HCEC 1CT (cell line): ENCODE measurements at regions not wholly inside any gene's neighbourhood (a gene's known extent, or its start where the extent isn't known, plus 50 kb on each side); places are given as distances from the start of the nearest gene placed in this dataset.

Source experiments
- DNase-seq: peaks from one replicate; pipeline ENCODE4 v3.0.0-alpha.2; 2017

DNA sequence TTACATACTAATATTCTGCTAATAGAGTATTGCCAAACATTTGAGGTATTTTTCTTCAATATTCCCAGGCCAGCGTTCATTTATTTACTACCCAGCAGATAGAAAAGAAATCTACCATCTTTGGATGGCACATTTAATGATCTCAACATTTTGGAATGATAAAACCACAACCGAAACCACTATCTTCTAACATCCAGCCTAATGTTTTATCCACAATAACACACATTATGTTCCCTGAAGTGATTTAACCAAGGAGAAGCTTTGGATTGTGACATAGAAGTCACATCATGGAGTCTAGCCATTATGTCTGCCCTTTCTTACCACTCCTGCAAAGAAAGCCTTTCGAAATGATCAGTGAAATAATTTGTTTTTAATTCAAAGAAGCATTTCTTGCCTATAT is 497.1 kb upstream of the PLXNA2 start:
- no peak for DNase-seq

DNA sequence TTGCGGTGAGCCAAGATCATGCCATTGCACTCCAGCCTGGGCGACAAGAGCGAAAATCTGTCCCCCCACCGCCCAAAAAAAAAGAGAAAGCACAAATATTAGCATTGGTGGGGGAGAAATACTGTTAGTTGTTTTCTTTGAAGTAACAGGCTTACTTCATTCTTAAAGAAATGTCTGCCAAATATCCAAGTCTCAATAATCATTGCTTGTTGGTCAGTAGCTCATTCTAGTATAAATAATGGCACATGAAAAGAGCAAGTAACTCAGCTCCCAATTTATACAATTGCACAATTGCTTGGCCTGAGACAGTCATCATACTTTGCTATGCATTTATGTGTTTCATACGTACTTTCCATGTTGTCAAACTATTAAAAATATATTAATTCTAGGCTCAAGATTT is 499.2 kb upstream of the PLXNA2 start:
- no peak for DNase-seq

DNA sequence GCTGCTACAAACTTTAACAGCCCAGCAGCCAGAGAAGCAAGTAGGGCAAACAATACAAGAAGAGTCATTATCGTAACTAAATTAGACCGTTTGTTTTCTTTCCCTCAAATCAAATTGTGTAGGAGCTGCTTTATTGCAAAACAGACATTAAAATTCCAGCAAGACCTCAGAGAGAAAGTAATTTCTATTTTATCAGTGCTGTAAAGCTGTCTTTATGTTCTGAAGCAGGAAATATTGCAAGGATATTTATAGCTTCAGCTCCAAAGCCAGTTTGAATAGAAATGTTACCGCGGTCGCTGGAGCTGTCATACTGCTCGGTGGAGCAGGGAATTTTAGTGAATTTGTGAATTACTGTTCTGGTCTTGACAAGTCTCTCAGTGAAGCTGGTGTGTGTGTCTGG is 503.8 kb upstream of the PLXNA2 start:
- no peak for DNase-seq

DNA sequence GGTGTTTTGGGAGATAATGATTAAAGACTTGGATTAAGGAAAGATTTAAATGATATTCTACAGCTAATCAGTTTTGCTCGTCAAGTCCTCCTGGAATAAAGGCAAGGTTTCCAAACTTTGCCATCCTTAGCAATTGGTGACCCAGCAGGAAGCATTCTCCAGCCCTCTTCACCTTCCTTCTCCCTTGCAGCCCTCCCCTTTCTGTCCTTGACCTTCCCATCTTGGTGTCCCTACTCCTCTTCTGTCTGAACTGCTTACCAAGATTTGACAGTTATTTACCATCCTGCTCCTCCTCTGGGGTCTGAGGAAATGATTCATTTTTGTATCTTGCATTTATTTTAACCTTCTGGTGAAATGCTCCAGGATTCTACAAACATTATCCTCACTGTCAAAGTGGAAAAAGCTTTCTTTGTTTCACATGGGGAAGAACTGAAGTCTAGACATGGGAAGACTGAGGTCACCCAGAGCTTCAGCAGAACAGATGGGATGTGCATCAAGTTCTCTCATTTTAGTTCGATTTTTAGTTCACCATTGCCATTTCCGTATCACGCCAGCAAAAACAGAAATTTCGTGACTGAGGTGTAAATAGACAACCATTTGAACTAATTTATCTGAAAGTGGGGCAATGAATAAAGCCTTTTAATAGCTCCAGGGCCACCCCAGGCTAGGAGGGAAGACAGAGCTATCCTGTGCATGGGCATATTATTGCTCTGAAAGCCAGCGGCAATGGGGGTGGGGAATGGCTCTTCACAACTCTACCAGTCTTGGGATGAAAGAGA is 504.4 kb upstream of the PLXNA2 start:
- no peak for DNase-seq

DNA sequence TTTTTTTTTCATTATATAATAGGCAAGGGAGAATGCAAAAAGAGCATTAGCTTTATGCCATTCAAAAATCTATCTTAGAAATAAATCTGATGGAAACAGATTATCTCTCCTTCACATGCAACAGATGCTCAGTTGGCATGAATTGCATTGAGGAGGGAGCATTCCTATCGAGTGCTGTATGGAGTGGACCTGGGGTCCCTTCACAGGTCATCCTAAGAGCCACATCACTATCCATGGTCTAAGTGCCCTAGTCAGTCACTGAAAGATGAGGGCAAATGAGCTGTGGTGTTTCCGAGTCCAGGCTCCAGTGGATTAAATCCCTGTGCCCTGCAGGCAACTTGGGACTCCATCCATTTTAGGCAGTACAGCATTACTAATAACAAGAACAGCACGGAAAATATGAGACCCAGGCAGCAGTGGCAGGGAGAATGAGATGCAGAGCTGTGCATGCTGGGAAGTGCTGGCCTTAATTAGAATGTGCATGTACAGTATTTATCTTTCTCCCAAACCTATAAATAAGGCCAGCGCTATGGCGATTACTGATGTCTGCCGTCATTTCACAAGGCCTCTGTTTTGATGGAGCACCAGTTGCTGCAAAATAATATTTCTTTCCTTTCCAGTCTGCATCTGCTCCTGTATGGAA is 512.3 kb upstream of the PLXNA2 start:
- DNase-seq: no peak

DNA sequence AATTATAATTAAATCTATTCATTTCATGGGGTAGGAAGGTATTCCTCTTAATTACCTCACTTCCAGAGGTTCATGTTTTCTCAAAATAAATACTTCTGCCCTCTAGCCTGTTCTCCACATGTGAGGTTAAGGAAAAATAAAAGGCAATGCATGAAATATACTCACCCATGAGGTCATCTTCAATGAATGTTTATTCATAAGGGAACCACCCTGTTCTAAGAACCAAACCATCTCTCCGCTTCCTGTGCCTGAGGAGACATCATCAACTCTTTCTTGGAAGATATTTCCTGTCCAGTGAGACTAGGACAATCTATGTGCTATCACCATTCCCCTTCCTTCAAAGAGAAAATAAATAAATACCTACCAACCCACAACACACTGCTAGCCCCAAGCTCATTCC is 513.7 kb upstream of the PLXNA2 start:
- DNase-seq: no peak

DNA sequence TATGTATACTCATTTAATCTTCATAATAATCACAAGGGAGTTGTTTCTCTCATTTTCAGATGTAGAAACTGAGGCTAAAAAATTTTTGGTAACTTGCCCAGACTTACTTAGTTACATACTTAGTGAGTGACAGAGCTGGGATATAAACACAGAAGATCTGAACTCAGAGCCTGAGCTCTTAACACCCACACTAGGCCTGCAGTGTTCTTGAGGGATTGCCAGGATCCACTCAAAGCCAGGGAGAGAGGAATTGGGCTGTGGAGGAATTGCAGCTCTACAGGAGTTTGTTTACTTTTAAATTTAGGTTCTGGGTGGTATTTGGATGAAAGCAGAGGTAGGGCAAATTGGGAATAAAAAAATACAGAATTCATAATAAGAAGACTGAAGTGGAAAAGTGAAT is 515.1 kb upstream of the PLXNA2 start:
- no peak for DNase-seq

DNA sequence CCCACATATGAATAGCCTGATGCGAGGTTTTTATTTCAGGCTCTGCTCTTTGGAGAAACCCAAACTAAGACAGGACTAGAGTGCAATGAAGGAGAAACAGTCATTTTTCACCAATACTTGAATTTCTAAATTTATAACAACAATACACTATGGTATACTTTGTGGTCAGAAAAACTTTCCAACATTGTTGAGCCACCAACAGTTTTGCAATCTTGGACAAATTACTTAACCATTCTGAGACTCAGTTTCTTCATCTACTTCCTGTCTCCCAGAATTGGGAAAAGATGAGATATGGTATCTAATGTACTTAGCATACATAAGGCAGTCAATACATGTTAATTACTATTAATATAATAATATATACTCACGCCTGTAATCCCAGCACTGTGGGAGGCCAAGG is 519.8 kb upstream of the PLXNA2 start:
- DNase-seq: no peak

DNA sequence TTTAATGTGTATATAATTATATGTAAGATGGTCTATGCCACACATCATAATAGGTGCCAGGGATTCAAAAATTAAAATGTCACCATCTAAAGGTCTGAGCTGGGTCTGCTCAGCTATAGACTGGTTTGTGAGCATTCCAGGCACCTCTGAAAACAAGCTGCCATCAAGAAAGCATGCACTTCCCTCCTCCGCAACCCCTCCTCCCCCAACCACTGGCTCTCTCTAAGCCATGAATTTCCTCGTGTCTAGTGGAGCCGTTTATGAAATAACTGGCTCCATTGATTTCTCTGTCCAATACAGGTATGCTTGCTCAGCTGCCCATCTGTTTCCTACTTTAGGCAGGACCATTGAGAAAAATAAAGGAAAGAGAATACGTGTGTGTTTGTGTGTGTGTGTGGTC is 522.6 kb upstream of the PLXNA2 start:
- DNase-seq: no peak

DNA sequence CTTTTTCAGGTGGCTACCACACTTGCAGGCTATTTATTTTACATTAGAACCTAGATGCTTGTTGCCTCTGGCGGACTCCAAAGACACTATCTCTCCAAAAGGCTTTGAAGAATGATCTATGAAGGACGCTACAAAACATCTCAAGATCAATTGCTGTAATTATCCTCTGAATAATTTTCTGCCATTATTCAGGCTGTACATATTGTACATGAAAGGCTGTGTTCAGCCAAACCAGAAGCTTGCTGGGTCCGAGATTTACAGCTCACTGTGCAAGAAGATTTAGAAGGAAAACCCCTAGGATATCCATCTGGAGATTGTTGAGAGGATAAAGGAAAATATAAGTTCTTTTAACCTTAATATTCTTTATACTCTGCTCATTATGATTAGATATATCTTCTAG is 523.6 kb upstream of the PLXNA2 start:
- no peak for DNase-seq

DNA sequence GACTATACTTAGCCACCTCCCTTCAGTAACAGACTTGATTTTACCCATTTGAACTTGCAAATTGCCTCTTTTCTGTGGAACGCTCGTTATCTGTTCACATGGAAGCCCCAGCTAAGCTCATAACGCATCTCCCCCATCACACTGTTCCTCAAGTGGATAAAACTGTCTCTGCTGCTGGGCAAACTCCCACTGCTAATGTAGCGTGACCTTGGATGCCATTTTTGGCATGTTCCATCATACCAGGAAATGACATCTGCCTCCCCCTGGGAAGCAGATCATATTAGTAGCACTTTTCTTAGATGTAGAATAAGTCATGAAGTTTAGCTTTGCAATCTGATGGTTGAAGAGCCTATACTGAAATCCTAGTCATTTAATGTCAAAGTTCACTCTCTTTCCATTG is 528.7 kb upstream of the PLXNA2 start:
- DNase-seq: no peak

DNA sequence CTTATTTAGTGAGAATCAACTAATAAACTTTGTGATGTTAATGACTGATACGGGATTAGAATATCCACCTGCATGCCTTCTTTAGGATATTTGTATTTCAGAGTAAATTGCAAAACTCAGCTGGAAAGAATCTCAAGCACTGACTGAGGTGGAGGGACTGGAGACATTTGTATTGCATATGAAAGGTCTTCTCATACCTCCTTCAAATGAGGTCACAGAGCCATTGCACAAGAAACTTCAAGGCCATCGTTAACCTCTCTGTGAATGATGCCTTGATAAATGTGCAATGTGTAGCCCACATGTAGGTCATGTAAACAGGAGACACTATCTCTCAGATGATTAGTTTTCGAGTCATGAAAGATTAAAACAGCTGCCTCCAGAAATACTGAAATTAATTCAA is 531.7 kb upstream of the PLXNA2 start:
- no peak for DNase-seq

DNA sequence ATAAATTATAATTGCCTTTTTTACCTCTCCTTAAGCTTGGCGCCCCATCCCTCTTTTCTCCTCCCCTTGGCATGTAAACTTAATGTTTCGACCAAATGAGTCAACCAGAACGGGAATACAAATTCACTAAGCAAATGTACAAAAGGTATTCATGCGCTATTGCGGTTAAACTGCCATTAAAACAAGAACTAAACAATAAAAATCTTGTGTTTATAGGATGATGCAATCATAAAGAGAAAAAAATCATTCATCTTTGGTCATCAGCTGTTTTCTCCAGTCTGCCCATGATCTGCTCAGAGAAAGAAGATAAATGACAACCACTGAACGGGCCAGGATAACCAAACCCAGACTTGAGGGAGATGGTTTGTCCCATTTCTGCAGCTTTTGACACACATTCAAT is 534.2 kb upstream of the PLXNA2 start:
- no peak for DNase-seq

DNA sequence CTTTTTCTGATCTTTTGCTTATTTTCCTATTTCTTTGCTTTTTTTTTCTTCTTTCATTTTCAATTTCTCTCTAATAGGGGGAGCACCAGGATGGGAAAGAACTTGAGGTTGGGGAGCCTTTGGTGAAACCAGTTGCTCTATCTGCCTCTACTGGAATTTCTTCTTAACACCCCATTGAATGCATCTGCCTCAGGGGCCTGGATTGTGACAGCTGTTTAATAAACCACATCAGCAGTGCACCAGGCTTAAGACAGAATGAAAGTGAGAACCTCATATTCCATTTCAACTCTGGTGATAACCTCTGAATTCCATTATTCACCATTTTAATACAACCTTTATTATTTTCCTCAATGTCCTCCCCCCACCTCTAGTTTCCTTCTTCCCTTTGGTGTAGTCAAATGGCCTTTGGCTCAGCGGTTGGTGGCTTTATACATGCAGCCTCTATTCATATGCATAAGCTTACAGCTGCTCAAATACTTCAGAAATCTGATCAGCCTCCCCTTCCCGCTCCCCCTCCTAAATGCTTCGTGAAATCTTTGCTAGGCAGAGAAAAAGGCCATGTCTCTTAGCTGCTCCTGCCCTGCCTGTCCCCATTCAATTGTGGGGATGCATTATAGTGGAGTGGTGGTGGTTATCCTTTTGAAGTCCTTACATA is 537.3 kb upstream of the PLXNA2 start:
- no peak for DNase-seq

DNA sequence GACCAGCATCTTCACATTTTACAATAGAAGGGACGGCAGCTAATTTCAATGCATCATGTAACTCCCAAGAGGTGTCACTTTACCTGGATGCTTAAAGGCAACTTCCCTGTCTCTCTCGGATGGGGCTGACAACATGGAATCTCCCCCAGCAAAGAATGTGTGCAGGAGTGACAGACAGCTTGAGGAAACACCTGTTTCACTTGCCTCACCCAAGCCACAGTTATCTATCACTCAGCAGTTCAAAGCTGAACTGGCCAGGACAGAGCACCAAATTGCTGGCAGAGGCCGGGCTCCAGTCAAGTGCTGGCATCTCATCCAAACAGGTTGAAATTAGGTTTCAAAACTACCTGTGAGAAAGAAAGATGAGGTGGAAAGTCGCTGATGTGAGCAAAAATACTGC is 538.0 kb upstream of the PLXNA2 start:
- DNase-seq: no peak

DNA sequence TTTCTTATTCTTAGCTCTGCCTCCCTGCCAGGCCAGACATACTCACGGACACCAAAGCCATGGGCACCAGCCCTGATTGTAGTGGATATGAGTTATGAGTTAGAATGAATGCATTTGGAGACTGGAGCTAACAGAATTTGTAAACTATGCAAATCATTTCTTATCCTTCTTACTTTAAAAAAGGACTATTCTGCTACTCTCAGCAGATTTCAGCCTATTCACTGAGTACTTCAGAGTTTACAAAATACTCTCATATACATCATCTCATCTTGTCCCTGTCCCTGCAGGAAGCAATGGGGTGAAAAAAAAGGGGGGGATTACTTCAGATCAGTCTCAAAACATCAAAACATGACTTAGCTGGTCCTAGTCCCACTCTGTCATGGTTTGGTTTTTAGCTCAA is 541.4 kb upstream of the PLXNA2 start:
- DNase-seq: no peak

DNA sequence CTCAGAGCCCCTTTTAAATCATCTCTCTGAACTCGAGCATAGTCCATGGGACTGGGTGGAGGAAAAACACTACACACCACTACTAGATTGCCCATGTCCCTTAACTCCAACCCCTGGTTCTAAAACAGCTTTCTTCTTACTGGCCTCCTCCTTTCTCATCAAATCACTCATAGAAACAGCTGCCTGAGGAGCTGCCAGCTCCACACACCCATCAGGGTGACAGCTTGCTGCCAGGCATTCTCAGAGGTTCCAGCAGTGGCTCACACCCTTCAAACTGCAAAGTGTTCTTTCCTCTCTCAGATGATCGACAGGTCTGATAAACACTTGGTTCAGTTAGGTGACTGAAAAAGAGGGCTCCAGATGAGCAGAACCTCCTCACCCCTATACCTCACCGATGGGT is 543.0 kb upstream of the PLXNA2 start:
- DNase-seq: no peak

DNA sequence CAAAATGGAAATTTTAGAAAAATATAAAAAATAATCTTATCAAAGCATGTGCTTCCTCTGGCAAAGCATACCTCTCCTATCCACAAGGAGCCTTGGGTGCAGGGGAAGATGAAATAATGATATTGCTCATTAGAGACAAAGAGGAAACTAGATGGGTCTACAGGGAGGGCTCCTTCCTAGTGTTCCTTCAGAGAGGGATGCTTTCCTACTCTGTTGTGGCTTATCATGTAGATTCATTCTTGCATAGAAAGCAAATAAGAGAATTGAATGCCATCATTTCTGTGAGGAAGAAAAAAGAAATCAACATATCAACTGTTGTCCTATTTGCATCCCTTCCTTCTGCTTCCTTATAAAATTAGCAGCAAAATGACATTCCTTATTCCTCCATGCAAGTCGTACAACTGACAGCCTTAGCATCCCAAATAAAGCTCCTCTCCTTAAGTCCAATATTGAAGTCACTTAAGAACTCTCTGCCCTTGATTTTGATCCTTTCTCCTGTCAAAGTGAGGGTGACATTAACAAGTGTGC is 543.9 kb upstream of the PLXNA2 start:
- no peak for DNase-seq

DNA sequence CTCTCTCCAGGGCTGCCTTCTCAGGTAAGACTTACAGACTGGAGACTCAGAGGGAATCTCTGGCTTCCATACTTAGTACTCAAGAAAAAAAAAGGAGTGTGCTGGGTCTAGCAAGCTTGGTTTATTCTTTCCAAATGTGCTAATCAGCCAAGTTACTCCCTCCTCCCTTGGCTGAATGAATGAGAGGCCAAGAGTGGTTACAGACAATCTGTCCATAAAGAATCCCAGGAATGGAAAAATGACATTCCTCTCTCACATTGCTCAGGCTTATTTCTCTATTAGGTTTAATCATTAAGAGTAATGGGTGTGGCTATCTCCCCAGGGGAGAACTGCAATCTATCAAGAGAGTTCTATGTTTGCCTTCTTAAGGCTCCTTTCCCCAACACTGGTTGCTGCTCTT is 547.3 kb upstream of the PLXNA2 start:
- no peak for DNase-seq

DNA sequence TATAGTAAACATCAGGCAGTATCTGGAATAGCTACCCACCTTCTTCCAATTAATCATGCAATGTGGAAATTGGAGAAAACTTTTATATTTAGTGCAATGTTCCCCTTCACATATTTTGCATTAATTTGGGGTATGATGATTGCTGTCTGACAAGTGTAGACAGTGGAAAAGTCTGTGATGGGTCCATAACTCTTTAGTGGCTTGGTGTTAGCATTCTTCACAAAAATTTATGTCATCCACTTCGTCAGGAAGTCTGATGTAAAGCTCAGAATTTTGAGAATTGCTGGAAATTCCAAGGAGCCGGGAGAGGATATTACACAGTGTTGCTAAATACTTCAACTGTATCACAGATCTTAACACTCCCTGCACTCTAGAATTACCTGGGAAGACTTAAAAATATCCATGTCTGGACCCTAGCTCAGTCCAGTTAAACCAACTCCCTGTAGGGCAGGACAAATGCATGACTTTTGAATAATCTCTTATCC is 549.7 kb upstream of the PLXNA2 start:
- no peak for DNase-seq

DNA sequence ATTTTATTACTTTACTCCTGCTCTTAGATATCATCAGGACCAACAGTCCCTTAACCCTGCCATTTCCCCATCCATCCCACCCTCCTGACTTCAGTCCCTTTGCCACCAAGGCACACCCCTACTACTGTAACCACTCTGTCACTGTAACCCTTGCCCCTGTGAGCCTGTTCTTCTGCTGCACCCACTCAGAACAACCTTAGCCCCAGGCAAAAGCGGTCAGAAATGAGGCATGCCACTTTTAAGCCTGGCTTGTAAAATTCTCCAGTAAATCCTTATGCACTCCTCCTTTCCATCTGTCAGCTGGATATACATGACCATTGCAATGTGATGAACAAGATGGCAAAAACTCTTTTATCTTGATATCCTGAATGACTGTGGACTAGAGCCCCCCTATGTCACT is 555.0 kb upstream of the PLXNA2 start:
- DNase-seq: no peak

DNA sequence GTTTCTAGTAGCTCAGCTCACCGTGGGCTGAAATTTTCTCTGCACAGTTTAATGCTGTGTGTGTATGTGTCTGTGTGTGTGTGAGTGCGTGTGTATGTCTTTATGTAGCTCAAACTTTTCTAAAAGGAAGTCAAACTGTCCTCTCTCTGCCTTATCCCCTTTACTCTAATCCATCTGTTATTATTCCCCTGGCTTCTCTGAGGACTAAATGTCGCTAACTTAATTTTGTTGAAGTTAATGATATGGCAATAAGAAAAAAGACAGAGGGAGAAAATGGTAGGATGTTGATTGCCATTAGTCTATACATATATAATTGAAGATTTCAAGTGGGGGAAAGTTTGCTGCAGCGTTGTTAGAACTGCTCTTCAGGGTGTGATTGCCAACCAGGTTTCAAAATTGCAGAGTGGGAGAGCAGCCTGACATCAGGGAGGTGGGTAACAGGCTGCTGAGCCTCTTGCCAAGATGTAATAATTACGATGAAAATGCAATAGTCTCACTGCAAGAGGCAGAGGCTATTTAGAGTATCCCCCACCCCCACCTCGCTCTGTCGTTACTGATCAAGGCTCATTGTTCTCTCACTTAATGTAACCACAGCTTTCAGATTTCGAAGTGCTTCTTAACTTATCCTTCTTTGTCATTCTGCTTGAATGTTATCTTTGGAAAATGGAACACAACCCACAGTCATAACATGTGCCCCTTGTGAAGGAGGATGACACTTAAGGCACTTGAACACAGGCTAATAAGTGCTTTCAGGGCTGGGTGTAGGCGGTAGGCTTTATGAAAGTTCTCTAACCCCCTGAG is 559.0 kb upstream of the PLXNA2 start:
- no peak for DNase-seq

DNA sequence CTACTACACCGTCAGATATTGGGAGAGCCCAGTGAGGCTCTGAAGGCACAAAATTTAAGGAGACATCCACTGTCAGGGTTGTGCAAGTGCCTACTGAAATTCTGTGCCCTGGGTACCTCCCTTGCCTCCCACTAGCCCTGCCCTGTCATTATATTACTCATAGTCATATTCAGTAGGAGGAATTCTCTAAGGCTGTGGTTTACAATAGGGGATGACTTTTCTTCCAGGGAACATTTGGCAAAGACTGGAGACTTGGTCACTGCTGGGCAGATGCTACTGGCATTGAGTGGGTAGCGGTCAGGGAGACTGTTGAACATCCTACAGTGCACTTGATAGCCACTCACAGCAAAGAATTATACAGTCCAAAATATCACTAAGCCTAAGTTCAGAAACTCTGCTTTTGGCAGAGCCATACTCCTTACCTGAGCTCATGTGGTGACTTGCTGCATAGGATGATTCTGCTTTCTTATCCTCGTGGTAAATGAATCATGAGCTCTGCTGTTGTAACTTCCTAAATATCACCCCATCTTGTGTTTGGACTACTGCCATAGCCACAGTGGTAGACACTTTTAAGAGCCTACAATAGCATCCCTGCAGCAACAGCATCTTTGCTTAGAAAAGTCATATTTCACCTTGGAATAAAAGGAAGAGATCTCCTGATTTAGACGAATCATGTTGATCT is 563.4 kb upstream of the PLXNA2 start:
- DNase-seq: no peak
